ENCODE measurements at regions not wholly inside any gene's neighbourhood (a gene's known extent, or its start where the extent isn't known, plus 50 kb on each side); places are given as distances from the start of the nearest gene placed in this dataset.

DNA sequence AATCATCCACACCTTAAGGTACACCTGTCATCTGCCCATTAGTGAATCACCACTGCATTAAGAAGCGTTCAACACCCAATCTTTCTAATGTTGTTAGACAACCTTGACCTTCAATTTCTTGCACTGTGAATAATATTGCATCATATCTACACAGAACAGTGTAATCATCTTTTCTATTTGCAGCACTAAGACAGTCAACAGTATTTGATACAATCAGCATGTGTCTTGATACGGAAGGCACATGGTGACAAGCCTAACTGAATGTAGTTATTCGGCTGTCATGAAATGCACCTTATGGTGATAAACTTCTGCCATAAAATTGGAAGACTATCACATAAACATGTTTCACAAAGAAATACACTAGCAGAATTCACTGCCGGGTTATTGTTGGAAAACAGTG is 253.9 kb upstream of the THRB start:
- no peak for TF ChIP-seq POLR2A (IDR thresholded peaks at IDR 0.05)
- TF ChIP-seq, protein P1, sequence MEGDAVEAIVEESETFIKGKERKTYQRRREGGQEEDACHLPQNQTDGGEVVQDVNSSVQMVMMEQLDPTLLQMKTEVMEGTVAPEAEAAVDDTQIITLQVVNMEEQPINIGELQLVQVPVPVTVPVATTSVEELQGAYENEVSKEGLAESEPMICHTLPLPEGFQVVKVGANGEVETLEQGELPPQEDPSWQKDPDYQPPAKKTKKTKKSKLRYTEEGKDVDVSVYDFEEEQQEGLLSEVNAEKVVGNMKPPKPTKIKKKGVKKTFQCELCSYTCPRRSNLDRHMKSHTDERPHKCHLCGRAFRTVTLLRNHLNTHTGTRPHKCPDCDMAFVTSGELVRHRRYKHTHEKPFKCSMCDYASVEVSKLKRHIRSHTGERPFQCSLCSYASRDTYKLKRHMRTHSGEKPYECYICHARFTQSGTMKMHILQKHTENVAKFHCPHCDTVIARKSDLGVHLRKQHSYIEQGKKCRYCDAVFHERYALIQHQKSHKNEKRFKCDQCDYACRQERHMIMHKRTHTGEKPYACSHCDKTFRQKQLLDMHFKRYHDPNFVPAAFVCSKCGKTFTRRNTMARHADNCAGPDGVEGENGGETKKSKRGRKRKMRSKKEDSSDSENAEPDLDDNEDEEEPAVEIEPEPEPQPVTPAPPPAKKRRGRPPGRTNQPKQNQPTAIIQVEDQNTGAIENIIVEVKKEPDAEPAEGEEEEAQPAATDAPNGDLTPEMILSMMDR (IDR thresholded peaks at IDR 0.05) = no peak

All from testis (tissue), 2 donors.